ENCODE measurements at regions not wholly inside any gene's neighbourhood (a gene's known extent, or its start where the extent isn't known, plus 50 kb on each side); places are given as distances from the start of the nearest gene placed in this dataset.
A peak's percentile ranks its signal among the peaks of the same experiment; 100 is the strongest.

- no peaks in the 10 kb centered on the region for H3K4me1 ChIP-seq (ENCODE audit: insufficient read depth, low read length, poor library complexity, severe bottlenecking)
- no peaks in the 10 kb centered on the region for H3K36me3 ChIP-seq (ENCODE audit: insufficient read depth, low read length)
- no peaks in the 10 kb centered on the region for H3F3A ChIP-seq (ENCODE audit: low read depth)
- H3K79me2 ChIP-seq (ENCODE audit: insufficient read depth, low read length) = no peaks in the 10 kb centered on the region
- no peaks in the 10 kb centered on the region for H4K20me1 ChIP-seq (ENCODE audit: insufficient read depth, low read length, poor library complexity, severe bottlenecking)
- H2AFZ ChIP-seq (ENCODE audit: low read length) = no peak overlapping the region
- H3K9me3 ChIP-seq (ENCODE audit: insufficient read depth, low read depth, low read length) = no peaks in the 10 kb centered on the region
- H3K4me3 ChIP-seq (ENCODE audit: low read length, poor library complexity, severe bottlenecking) = no peak overlapping the region
- H3K27me3 ChIP-seq (ENCODE audit: insufficient read depth, low read length, poor library complexity, severe bottlenecking) = no peaks in the 10 kb centered on the region
- no peak overlapping the region for H3K9ac ChIP-seq (ENCODE audit: low read depth, low read length, poor library complexity, severe bottlenecking)
- no peak overlapping the region for H3K4me2 ChIP-seq (ENCODE audit: low read depth, low read length, poor library complexity, severe bottlenecking)
- TF ChIP-seq CTCF (conservative IDR thresholded peaks at IDR 0.05; ENCODE audit: low read length) (no peak), EZH2phosphoT487 (IDR thresholded peaks at IDR 0.05; ENCODE audit: borderline replicate concordance) (no peak)
- H3K9me2 ChIP-seq (replicated peaks; ENCODE audit: low read depth, low read length) = no peaks in the 10 kb centered on the region
Measured at GRCh38 chr9:79962836-79963235, 391.1 kb downstream of the TLE4 start.

DNA sequence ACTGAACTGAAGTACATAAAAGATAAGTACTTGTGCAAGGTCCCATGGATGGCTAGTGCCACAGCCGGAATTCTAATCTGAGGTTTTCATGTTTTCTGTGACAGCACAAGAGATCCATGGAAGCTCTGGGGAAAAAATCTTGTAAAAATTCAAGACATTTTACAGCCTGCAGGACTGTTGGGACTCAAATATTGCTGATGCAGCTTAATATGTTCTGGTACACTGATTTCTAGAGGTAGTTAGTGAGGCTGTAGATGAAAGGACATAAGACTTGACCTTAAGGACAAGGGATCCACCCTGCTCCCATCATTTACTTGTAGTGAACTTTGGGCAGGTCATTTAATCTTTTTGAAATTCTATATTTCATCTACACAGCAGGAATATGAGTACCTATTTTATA, 390.4 kb downstream of the TLE4 start:
- Histone ChIP-seq H3K27me3 (ENCODE audit: insufficient read depth, low read length, poor library complexity, severe bottlenecking) (no peaks in the 10 kb centered on the region), H3K79me2 (ENCODE audit: insufficient read depth, low read length) (no peaks in the 10 kb centered on the region), H3F3A (ENCODE audit: low read depth) (no peaks in the 10 kb centered on the region)

GRCh38 chr9:79955300-79955699, 383.5 kb downstream of the TLE4 start:
- Histone ChIP-seq H4K20me1 (ENCODE audit: insufficient read depth, low read length, poor library complexity, severe bottlenecking) (no peaks in the 10 kb centered on the region), H3K27me3 (ENCODE audit: insufficient read depth, low read length, poor library complexity, severe bottlenecking) (no peaks in the 10 kb centered on the region), H2AFZ (ENCODE audit: low read length) (no peak overlapping the region), H3F3A (ENCODE audit: low read depth) (no peaks in the 10 kb centered on the region), H3K4me2 (ENCODE audit: low read depth, low read length, poor library complexity, severe bottlenecking) (no peak overlapping the region), H3K4me1 (ENCODE audit: insufficient read depth, low read length, poor library complexity, severe bottlenecking) (no peaks in the 10 kb centered on the region), H3K9me3 (ENCODE audit: insufficient read depth, low read depth, low read length) (no peaks in the 10 kb centered on the region), H3K4me3 (ENCODE audit: low read length, poor library complexity, severe bottlenecking) (no peak overlapping the region), H3K9ac (ENCODE audit: low read depth, low read length, poor library complexity, severe bottlenecking) (no peak overlapping the region), H3K9me2 (replicated peaks; ENCODE audit: low read depth, low read length) (no peaks in the 10 kb centered on the region), H3K79me2 (ENCODE audit: insufficient read depth, low read length) (no peaks in the 10 kb centered on the region), H3K36me3 (ENCODE audit: insufficient read depth, low read length) (no peaks in the 10 kb centered on the region)
- TF ChIP-seq CTCF (conservative IDR thresholded peaks at IDR 0.05; ENCODE audit: low read length) (peak; percentile 45), EZH2phosphoT487 (IDR thresholded peaks at IDR 0.05; ENCODE audit: borderline replicate concordance) (no peak)

More for the DNA sequence above, 390.4 kb downstream of the TLE4 start:
- Histone ChIP-seq H3K4me3 (ENCODE audit: low read length, poor library complexity, severe bottlenecking) (no peak overlapping the region), H3K4me2 (ENCODE audit: low read depth, low read length, poor library complexity, severe bottlenecking) (no peak overlapping the region), H2AFZ (ENCODE audit: low read length) (no peak overlapping the region), H4K20me1 (ENCODE audit: insufficient read depth, low read length, poor library complexity, severe bottlenecking) (no peaks in the 10 kb centered on the region), H3K36me3 (ENCODE audit: insufficient read depth, low read length) (no peaks in the 10 kb centered on the region), H3K9ac (ENCODE audit: low read depth, low read length, poor library complexity, severe bottlenecking) (no peak overlapping the region), H3K9me3 (ENCODE audit: insufficient read depth, low read depth, low read length) (no peaks in the 10 kb centered on the region), H3K9me2 (replicated peaks; ENCODE audit: low read depth, low read length) (no peaks in the 10 kb centered on the region), H3K4me1 (ENCODE audit: insufficient read depth, low read length, poor library complexity, severe bottlenecking) (no peaks in the 10 kb centered on the region)
- TF ChIP-seq CTCF (conservative IDR thresholded peaks at IDR 0.05; ENCODE audit: low read length) = no peak
- TF ChIP-seq EZH2phosphoT487 (IDR thresholded peaks at IDR 0.05; ENCODE audit: borderline replicate concordance) = no peak

Measured in Loucy (cell line).